MCF 10A (cell line): ENCODE measurements at regions not wholly inside any gene's neighbourhood (a gene's known extent, or its start where the extent isn't known, plus 50 kb on each side); places are given as distances from the start of the nearest gene placed in this dataset.
A peak's percentile ranks its signal among the peaks of the same experiment; 100 is the strongest.

Source experiments
- BruUV-seq: library from RNA; stranded (reverse); fragments of 400-500 nt; replicated peaks from 2 replicates; lab custom pipeline; 2021; lab: Mats Ljungman, UMichigan
- CTCF ChIA-PET: fragments of 300-600 bp; sonication (Branson Sonifier 250); formaldehyde crosslinking; extraction: SDS; loops from one replicate; lab custom pipeline; 2021; ENCODE audit warnings: antibody characterized with exemption, inconsistent platforms; lab: Yijun Ruan, JAX
- POLR2A ChIA-PET: fragments of 300-600, 350-650 bp; sonication (Branson Sonifier 250); formaldehyde crosslinking; extraction: SDS; loops from one replicate; lab custom pipeline; 2020; ENCODE audit warnings: antibody characterized with exemption, inconsistent platforms; lab: Yijun Ruan, JAX
- DNase-seq: peaks from one replicate; pipeline ENCODE4 v3.0.0-alpha.2; 2018; ENCODE audit not compliant: unreplicated experiment
- H3K27ac Mint-ChIP-seq: one replicate; pipeline ENCODE4 v1.8.0; 2022; ENCODE audit warnings: mild to moderate bottlenecking, low read depth, mixed read lengths; ENCODE audit not compliant: unreplicated experiment
- H3K27me3 Mint-ChIP-seq: one replicate; pipeline ENCODE4 v1.8.0; 2022; ENCODE audit warnings: mixed read lengths; ENCODE audit not compliant: insufficient read depth, unreplicated experiment
- H3K36me3 Mint-ChIP-seq: one replicate; pipeline ENCODE4 v1.8.0; 2022; ENCODE audit warnings: mild to moderate bottlenecking, moderate library complexity, mixed read lengths; ENCODE audit not compliant: insufficient read depth, unreplicated experiment
- H3K4me1 Mint-ChIP-seq: one replicate; pipeline ENCODE4 v1.8.0; 2022; ENCODE audit warnings: mixed read lengths; ENCODE audit not compliant: insufficient read depth, unreplicated experiment
- H3K4me3 Mint-ChIP-seq: one replicate; pipeline ENCODE4 v1.8.0; 2022; ENCODE audit warnings: mild to moderate bottlenecking, moderate library complexity, mixed read lengths; ENCODE audit not compliant: unreplicated experiment
- H3K9me3 Mint-ChIP-seq: one replicate; pipeline ENCODE4 v1.8.0; 2022; ENCODE audit warnings: mixed read lengths; ENCODE audit not compliant: unreplicated experiment
- intact Hi-C: fragments of 100-400 bp; cut with micrococcal nuclease; formaldehyde crosslinking; loops from 2 replicates; pipeline ENCODE4 v1.14.1; 2022
- TF ChIP-seq, protein P1 (sequence below): fragments of 200-600 bp; IDR thresholded peaks from one replicate; pipeline ENCODE4 v1.8.0; 2022; ENCODE audit warnings: antibody characterized with exemption, mild to moderate bottlenecking; ENCODE audit not compliant: unreplicated experiment

DNA sequence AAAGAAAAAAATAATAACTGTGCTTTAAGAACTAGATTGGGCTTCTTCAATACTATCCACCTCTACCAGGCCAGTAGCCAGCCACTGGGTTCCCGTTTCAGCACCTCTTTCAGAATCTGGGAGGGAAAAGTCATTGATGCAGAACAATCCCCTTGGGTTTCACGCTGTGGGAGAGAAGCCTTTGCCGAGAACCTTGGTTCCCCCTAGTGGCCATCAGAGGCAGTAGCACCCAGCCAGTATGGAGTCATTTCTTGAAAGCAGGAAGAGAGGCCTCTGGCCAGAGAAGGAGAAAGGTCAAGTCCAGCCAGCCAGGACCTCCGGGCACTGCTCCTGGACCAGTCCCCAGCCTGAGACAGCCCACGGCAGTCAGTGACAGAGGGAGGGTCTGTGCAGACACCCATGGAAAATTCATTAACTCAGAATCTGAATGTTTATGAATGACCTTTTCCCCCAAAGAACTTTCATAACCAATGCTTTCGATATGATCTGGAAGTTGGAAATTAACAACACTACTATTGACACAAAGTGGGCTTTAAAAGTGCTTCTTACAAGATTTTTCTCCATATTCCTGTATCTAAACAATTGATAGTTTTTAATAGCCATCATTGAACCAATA lies 51.2 kb upstream of the CDH5 start:
- TF ChIP-seq, protein P1, sequence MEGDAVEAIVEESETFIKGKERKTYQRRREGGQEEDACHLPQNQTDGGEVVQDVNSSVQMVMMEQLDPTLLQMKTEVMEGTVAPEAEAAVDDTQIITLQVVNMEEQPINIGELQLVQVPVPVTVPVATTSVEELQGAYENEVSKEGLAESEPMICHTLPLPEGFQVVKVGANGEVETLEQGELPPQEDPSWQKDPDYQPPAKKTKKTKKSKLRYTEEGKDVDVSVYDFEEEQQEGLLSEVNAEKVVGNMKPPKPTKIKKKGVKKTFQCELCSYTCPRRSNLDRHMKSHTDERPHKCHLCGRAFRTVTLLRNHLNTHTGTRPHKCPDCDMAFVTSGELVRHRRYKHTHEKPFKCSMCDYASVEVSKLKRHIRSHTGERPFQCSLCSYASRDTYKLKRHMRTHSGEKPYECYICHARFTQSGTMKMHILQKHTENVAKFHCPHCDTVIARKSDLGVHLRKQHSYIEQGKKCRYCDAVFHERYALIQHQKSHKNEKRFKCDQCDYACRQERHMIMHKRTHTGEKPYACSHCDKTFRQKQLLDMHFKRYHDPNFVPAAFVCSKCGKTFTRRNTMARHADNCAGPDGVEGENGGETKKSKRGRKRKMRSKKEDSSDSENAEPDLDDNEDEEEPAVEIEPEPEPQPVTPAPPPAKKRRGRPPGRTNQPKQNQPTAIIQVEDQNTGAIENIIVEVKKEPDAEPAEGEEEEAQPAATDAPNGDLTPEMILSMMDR: peak; percentile 92
- Mint-ChIP-seq H3K27ac (no peak overlapping the region), H3K4me1 (no peaks in the 10 kb centered on the region), H3K9me3 (no peaks in the 10 kb centered on the region), H3K27me3 (peaks cover 19% of the 10 kb centered on the region), H3K4me3 (no peak overlapping the region), H3K36me3 (no peaks in the 10 kb centered on the region)
- peak; percentile 79 for DNase-seq
- POLR2A ChIA-PET: no interaction called here
- CTCF ChIA-PET: interaction anchor here (0.6 to 9.9 kb wide), 20 partner anchors 9 to 1621 kb away, joined by 3 to 132 read pairs (median 4); no protein-coding TSS in a partner anchor
- intact Hi-C loops: loop anchor here (1.0 kb wide), 1 partner anchor 40 kb away; no protein-coding TSS in a partner anchor
- BruUV-seq: no TSS peak

DNA sequence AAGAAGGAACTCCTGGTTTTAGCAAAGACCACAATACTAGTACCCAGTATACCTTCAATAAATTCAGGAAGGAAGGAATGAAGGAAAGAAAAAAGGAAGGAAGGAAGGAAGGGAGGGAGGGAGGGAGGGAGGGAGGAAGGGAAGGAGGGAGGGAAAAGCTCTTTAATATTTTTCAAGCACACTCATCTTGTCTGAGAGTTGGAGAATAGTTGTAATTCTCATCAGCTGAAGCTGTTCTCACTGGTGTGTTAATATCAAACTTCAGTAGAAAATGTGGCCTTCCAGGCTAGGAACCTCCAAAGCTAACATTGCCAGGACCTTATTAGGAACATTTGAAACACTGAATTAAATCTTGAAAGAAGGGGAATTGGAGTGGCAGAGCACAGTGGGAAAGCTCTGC lies 55.2 kb upstream of the CDH5 start:
- no peak for DNase-seq
- POLR2A ChIA-PET: interaction anchor here (0.5 kb wide), 1 partner anchor 947 kb away, joined by 3 read pairs; no protein-coding TSS in a partner anchor
- TF ChIP-seq, protein P1: no peak
- Mint-ChIP-seq H3K27me3 (peaks cover 28% of the 10 kb centered on the region), H3K4me1 (no peaks in the 10 kb centered on the region), H3K9me3 (no peaks in the 10 kb centered on the region), H3K36me3 (no peaks in the 10 kb centered on the region), H3K4me3 (no peak overlapping the region), H3K27ac (no peak overlapping the region)
- intact Hi-C loops: no loop called here
- CTCF ChIA-PET: interaction anchor here (0.6 to 4.6 kb wide), 3 partner anchors 9 to 119 kb away, joined by 3 to 32 read pairs (median 3); no protein-coding TSS in a partner anchor
- no TSS peak for BruUV-seq

DNA sequence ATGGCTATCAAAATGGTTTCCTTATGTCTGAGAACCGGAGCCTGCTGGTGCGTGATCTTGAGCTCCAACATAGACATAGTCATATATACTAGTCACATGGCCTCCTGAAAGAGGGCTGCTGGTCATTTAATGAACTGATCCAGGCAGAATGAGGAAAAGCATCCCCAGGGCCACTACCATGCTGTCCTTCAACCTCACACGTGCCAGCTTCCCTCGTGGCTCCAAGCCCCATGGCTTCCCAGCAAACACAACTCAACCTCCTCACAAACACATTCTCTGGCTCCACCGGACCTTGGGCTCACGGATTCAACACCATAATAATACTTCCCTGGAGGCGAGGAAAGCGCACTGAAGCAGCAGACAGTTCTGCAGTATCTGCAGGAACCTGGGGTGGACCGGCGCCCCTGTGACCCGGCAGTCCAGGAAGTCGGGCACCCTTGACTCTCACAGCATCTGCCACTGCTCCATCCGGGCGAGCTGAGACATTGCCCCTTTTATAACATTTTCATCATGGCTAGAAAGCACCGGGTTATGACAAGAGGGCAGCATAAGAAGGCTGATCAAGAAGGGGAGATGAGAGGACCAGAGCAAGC lies 57.2 kb upstream of the CDH5 start:
- intact Hi-C loops: no loop called here

DNA sequence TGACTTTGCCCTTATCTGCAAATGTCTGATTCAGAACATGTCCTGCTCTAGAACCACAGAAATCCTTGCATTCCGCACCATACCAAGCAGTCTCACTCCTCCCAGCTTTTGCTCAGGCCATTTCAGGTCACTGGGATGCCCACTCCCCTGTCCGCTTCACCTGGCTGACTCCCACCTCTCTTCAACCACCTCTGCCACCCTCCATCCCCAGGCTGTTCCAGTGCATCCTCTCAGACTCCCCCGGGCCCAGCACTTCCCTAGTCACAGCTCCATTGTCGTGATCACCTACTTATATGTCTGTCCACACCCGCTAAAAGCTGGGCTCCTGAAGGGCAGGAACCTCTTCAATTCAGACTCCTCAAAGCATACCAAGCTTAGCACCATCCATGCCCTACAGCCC lies 58.4 kb upstream of the CDH5 start:
- H3K27ac Mint-ChIP-seq: no peak overlapping the region
- TF ChIP-seq, protein P1: no peak
- no peaks in the 10 kb centered on the region for H3K9me3 Mint-ChIP-seq
- ChIA-PET CTCF (interaction anchor here (0.9 to 4.6 kb wide), 2 partner anchors 10 to 31 kb away, joined by 4 to 32 read pairs; no protein-coding TSS in a partner anchor), POLR2A (interaction anchor here (0.6 kb wide), 1 partner anchor 40 kb away, joined by 3 read pairs; no protein-coding TSS in a partner anchor)
- intact Hi-C loops: no loop called here
- peaks cover 38% of the 10 kb centered on the region for H3K27me3 Mint-ChIP-seq
- H3K36me3 Mint-ChIP-seq: no peaks in the 10 kb centered on the region
- no peak overlapping the region for H3K4me3 Mint-ChIP-seq
- no peak for DNase-seq
- BruUV-seq: no TSS peak
- H3K4me1 Mint-ChIP-seq: no peaks in the 10 kb centered on the region

More for the DNA sequence above, 57.2 kb upstream of the CDH5 start:
- H3K4me1 Mint-ChIP-seq: no peaks in the 10 kb centered on the region
- no TSS peak for BruUV-seq
- no peaks in the 10 kb centered on the region for H3K9me3 Mint-ChIP-seq
- CTCF ChIA-PET: interaction anchor here (0.7 to 4.6 kb wide), 2 partner anchors 32 to 1894 kb away, joined by 3 to 32 read pairs; no protein-coding TSS in a partner anchor
- no peak overlapping the region for H3K4me3 Mint-ChIP-seq
- TF ChIP-seq, protein P1: no peak
- no peaks in the 10 kb centered on the region for H3K36me3 Mint-ChIP-seq
- H3K27ac Mint-ChIP-seq: no peak overlapping the region
- DNase-seq: no peak
- POLR2A ChIA-PET: no interaction called here
- peaks cover 38% of the 10 kb centered on the region for H3K27me3 Mint-ChIP-seq
